ENCODE measurements at regions not wholly inside any gene's neighbourhood (a gene's known extent, or its start where the extent isn't known, plus 50 kb on each side); places are given as distances from the start of the nearest gene placed in this dataset.

GRCh38 chr12:94790825-94791224, 140.5 kb upstream of the TMCC3 start:
- no peak for DNase-seq (ENCODE audit: low spot score)
- BruUV-seq (replicated peaks): no TSS peak
- TF ChIP-seq EZH2 (IDR thresholded peaks at IDR 0.05; ENCODE audit: borderline replicate concordance, low read depth, low read length, poor library complexity, severe bottlenecking): no peak
- no peak for TF ChIP-seq CTCF (conservative IDR thresholded peaks at IDR 0.05; ENCODE audit: low read depth, low read length)
- Histone ChIP-seq H3K4me1 (ENCODE audit: insufficient read depth, low read length, poor library complexity, severe bottlenecking) (no peaks in the 10 kb centered on the region), H3K27ac (ENCODE audit: low read depth, low read length, poor library complexity, severe bottlenecking) (no peak overlapping the region), H3K4me3 (ENCODE audit: low read depth, low read length, poor library complexity, severe bottlenecking) (no peak overlapping the region), H3K27me3 (replicated peaks; ENCODE audit: insufficient read depth, low read depth, low read length, poor library complexity) (no peaks in the 10 kb centered on the region), H3K36me3 (ENCODE audit: insufficient read depth, low read length, poor library complexity, severe bottlenecking) (no peaks in the 10 kb centered on the region), H3K9me3 (ENCODE audit: low read depth, low read length, poor library complexity, severe bottlenecking) (no peaks in the 10 kb centered on the region)
- ChIA-PET CTCF (no interaction called here), POLR2A (ENCODE audit: low non-redundant PET) (no interaction called here)
- intact Hi-C loops (cut with micrococcal nuclease; ENCODE audit: unreplicated experiment): no loop called here

GRCh38 chr12:94790370-94790769, 140.0 kb upstream of the TMCC3 start:
- intact Hi-C loops (cut with micrococcal nuclease; ENCODE audit: unreplicated experiment): no loop called here
- no peaks in the 10 kb centered on the region for H3K4me1 ChIP-seq (ENCODE audit: insufficient read depth, low read length, poor library complexity, severe bottlenecking)
- no peaks in the 10 kb centered on the region for H3K36me3 ChIP-seq (ENCODE audit: insufficient read depth, low read length, poor library complexity, severe bottlenecking)
- H3K27me3 ChIP-seq (replicated peaks; ENCODE audit: insufficient read depth, low read depth, low read length, poor library complexity): no peaks in the 10 kb centered on the region
- POLR2A ChIA-PET (ENCODE audit: low non-redundant PET): no interaction called here
- H3K27ac ChIP-seq (ENCODE audit: low read depth, low read length, poor library complexity, severe bottlenecking): no peak overlapping the region
- no TSS peak for BruUV-seq (replicated peaks)
- H3K9me3 ChIP-seq (ENCODE audit: low read depth, low read length, poor library complexity, severe bottlenecking): no peaks in the 10 kb centered on the region
- H3K4me3 ChIP-seq (ENCODE audit: low read depth, low read length, poor library complexity, severe bottlenecking): no peak overlapping the region
- CTCF ChIA-PET: no interaction called here
- DNase-seq (ENCODE audit: low spot score): no peak
- TF ChIP-seq CTCF (conservative IDR thresholded peaks at IDR 0.05; ENCODE audit: low read depth, low read length): no peak
- no peak for TF ChIP-seq EZH2 (IDR thresholded peaks at IDR 0.05; ENCODE audit: borderline replicate concordance, low read depth, low read length, poor library complexity, severe bottlenecking)

GRCh38 chr12:94789510-94790225, 139.3 kb upstream of the TMCC3 start:
- intact Hi-C loops (cut with micrococcal nuclease; ENCODE audit: unreplicated experiment): loop anchor here (10.0 kb wide), 1 partner anchor 745 kb away; no protein-coding TSS in a partner anchor
- Histone ChIP-seq H3K4me1 (ENCODE audit: insufficient read depth, low read length, poor library complexity, severe bottlenecking) (no peaks in the 10 kb centered on the region), H3K4me3 (ENCODE audit: low read depth, low read length, poor library complexity, severe bottlenecking) (no peak overlapping the region), H3K36me3 (ENCODE audit: insufficient read depth, low read length, poor library complexity, severe bottlenecking) (no peaks in the 10 kb centered on the region), H3K9me3 (ENCODE audit: low read depth, low read length, poor library complexity, severe bottlenecking) (no peaks in the 10 kb centered on the region), H3K27ac (ENCODE audit: low read depth, low read length, poor library complexity, severe bottlenecking) (no peak overlapping the region), H3K27me3 (replicated peaks; ENCODE audit: insufficient read depth, low read depth, low read length, poor library complexity) (no peaks in the 10 kb centered on the region)
- ChIA-PET CTCF (no interaction called here), POLR2A (ENCODE audit: low non-redundant PET) (no interaction called here)
- BruUV-seq (replicated peaks): no TSS peak
- no peak for TF ChIP-seq EZH2 (IDR thresholded peaks at IDR 0.05; ENCODE audit: borderline replicate concordance, low read depth, low read length, poor library complexity, severe bottlenecking)
- TF ChIP-seq CTCF (conservative IDR thresholded peaks at IDR 0.05; ENCODE audit: low read depth, low read length): no peak
- no peak for DNase-seq (ENCODE audit: low spot score)

Measured in A673 (cell line).